Occipital lobe (tissue), 1 donor: ENCODE measurements at regions not wholly inside any gene's neighbourhood (a gene's known extent, or its start where the extent isn't known, plus 50 kb on each side); places are given as distances from the start of the nearest gene placed in this dataset.

Source experiments
- DNase-seq: peaks from one replicate; lab custom pipeline; 2025; lab: John Stamatoyannopoulos, UW

- DNase-seq = no peak
Observed at GRCh38 chr2:4464634-4465266, 761.4 kb downstream of the DCDC2C start.

- DNase-seq = no peak
Observed at GRCh38 chr2:4465671-4466070, 762.3 kb downstream of the DCDC2C start.

- no peak for DNase-seq
Observed at GRCh38 chr2:4475618-4476017, 772.2 kb downstream of the DCDC2C start.

GRCh38 chr2:4483050-4483449 is 779.7 kb downstream of the DCDC2C start:
- DNase-seq = no peak

DNA sequence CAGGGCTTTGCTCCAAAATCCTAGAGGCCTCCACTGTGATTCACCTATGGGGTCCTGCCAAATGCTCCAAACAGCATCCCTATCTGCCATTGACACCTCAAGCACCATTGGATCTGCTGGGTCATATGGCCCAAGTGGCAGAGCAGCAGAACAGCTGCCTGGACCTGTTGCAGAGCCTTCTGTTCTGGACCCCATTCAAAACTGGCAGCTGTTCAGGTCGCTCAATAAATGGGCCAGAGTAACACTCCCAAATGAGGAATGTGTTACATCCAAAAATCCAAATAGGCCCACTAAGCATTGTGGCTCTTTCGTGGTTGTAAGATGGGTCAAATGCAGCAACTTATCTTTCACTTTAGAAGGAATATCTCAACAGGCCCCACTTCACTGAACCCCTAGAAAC is 783.6 kb downstream of the DCDC2C start:
- no peak for DNase-seq

DNA sequence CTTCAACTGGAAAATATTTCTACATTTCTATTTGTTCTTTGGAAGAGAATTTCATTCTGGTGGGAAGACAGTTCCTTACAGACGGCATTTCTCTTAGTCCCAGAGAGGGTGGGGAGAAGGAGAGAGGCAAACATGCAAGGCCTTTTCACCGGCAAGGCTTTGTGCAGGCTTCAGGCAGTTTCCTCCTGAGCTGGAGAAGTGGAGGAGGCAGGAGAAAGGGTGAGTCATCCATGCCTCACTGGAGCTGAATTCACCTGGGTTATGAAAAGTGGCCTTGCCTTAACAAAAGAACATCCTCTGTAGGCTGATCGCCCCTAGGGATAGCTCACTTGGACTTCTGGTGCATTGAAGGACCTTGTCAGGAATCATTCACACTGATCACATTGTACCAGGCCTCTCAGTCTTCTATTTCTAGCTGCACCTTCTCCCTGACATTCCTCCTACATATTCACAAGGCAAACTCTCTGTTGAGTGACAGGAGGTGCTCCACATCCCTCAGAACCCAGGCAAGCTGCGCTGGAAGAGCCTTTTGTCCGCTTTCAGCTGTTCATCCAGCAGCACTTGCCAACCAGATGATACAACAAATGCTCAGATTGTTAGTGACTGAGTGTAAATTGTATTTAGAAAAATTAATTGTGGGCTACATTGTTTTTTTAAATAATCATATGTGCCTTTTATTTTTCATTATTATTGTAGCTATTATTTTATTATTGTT is 796.1 kb downstream of the DCDC2C start:
- DNase-seq = no peak

GRCh38 chr2:4501525-4501924 is 798.1 kb downstream of the DCDC2C start:
- no peak for DNase-seq

DNA sequence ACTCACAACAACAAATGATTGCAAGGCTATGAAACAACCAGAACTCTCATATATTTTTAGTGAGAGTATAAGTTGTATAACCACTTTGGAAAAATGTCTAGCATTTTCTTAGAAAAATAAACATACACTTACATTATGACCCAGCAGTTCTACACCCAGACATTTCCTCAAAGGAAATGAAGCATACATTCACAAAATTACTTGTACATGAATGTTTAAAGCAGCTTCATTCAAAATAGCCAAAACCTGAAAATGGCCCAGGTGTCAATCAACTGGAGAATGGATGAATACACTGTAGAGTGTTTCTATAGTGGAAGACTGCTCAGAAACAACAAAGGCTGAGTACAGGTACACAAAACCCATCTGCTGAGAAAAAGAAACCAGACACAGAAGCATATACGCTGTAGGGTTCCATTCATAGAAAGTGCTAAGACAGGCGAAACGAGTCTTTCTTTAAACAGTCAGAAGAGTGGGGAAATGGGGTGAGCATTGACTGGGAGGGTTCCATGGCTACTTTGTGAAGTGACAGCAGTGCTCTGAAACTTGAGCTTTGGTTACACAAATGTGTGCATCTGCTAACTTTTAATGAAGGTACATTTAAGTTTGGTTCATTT is 799.0 kb downstream of the DCDC2C start:
- DNase-seq = no peak

- DNase-seq = no peak
Observed at GRCh38 chr2:4507661-4508060, 804.3 kb downstream of the DCDC2C start.

DNA sequence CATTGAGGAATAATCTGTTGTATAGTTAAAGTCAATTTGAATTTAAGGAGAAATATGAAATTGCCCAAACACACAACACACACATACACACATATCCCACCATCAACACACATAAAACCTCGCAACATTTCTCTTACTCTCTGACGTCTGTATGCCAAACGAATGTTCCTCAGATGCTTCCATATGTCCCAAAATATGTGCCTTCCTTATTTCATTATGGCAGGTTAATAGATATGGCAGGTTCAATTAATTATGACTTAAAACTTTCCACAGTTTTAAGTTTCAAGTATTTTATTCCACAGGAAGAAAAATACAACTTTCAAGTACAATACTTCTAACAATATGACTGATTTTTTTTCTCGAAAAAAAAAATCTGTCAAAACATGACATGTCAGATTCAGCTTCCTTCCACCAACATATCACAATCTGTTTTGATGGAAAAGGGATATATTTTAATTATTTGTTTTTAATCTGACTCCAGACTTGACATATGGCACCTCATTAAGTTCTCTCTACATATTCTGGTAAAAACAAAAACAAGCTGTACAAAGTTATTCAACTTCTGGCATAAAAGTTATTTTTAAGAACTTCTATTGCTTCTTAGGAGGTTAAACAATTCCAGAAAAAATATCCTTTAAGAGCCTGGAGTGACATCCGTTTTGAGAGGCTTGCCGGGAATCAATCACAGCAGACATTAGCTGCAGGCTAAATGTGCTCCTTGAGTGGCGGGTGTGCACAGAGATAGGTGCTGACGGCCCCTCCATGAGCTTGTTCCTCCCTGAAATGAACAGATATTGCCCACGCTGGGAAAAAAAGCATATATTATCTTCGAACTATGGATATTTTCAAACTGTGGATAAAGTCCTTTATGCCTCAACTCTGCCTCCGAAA is 812.7 kb downstream of the DCDC2C start:
- no peak for DNase-seq

DNA sequence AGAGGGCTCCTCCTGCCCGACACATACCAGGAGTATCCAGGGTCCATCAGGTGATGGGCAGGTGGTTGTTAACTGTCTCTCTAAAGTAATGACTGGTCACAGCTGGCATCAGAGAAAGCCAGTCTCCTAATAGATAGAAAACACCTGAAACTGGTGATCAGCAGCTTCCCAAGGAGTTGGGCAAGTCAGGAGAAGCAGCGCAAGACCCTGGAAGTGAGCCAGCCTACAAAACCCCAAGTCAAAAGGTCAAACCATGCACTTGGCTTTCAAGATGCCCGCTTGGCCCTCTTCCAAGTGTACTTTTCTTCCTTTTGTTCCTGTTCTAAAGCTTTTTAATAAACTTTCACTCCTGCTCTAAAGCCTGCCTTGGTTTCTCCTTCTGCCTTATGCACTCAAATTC is 815.2 kb downstream of the DCDC2C start:
- DNase-seq = no peak

- no peak for DNase-seq
Observed at GRCh38 chr2:4522498-4523421, 819.4 kb downstream of the DCDC2C start.

- DNase-seq = no peak
Observed at GRCh38 chr2:4527416-4527815, 824.0 kb downstream of the DCDC2C start.

GRCh38 chr2:4528246-4528645 is 824.9 kb downstream of the DCDC2C start:
- no peak for DNase-seq

GRCh38 chr2:4528773-4529172 is 825.4 kb downstream of the DCDC2C start:
- no peak for DNase-seq

DNA sequence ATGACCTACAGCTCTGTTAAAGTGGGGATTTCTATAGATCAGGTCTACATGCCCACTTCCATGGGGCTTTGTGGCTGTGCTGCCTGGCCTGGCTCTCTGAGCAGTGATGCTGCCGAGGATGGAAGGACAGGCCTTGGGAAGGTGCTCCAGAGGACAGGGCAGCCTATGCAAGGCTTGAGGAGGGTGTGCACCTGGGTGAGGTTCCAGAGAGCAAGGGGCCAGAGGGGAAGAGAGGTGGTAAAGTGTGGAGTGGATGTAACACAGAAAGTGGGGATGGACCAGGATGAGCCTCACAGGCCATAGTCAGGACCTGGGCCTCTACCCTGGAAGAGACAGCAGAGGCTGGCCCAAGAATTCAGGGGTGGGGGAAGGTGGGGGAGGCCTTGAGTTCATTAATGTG is 826.4 kb downstream of the DCDC2C start:
- no peak for DNase-seq

- no peak for DNase-seq
Observed at GRCh38 chr2:4530231-4530630, 826.9 kb downstream of the DCDC2C start.

GRCh38 chr2:4533806-4534205 is 830.4 kb downstream of the DCDC2C start:
- DNase-seq = no peak

DNA sequence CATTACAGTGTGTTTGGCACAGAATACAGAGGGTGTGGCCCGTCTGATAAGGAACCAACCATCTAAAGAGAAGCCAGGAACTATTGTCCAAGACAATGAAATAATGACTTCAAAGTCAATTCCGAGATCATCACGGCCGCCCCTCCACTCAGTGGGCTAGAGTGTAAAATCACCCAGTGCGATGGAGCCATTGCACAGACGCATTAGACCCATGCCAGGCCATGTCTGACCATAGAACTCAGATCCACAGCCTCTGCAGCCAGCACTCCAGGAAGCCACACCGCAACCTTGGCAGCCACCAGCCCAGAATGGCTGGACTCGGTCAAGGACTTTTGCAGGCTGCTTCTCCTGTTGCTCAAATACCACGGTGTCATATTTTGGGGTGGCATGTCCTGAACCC is 835.7 kb downstream of the DCDC2C start:
- DNase-seq = no peak

- DNase-seq = no peak
Observed at GRCh38 chr2:4549666-4550210, 846.4 kb downstream of the DCDC2C start.
